GM23338 (cell line): ENCODE measurements at regions not wholly inside any gene's neighbourhood (a gene's known extent, or its start where the extent isn't known, plus 50 kb on each side); places are given as distances from the start of the nearest gene placed in this dataset.
A peak's percentile ranks its signal among the peaks of the same experiment; 100 is the strongest.

Source experiments
- ATAC-seq: fragments of 200-7000 bp; cut with Tn5 transposase; 3 replicates; pipeline ENCODE4 v1.9.1; 2020
- DNase-seq: peaks from one replicate; pipeline ENCODE4 v3.0.0-alpha.2; 2015; ENCODE audit warnings: low spot score
- H2AFZ ChIP-seq: fragments of 200-600 bp; sonication (generic); 2 replicates; pipeline ENCODE4 v1.8.0; 2016; ENCODE audit warnings: antibody characterized with exemption, mild to moderate bottlenecking, moderate library complexity
- H3F3A ChIP-seq: fragments of 200-600 bp; sonication (generic); replicated peaks from 2 replicates; pipeline ENCODE4 v1.8.0; 2017; ENCODE audit warnings: antibody characterized with exemption, mixed run types, low read depth
- H3K27ac ChIP-seq: fragments of 200-600 bp; sonication (generic); 2 replicates; pipeline ENCODE4 v1.6.1; 2016; ENCODE audit warnings: low read depth
- H3K27me3 ChIP-seq: fragments of 200-600 bp; sonication (generic); 2 replicates; pipeline ENCODE4 v1.8.0; 2016; ENCODE audit warnings: mild to moderate bottlenecking, mixed run types, moderate library complexity; ENCODE audit not compliant: insufficient read depth
- H3K36me3 ChIP-seq: fragments of 200-600 bp; sonication (generic); 2 replicates; pipeline ENCODE4 v1.8.0; 2016; ENCODE audit warnings: mild to moderate bottlenecking; ENCODE audit not compliant: insufficient read depth
- H3K4me1 ChIP-seq: fragments of 200-600 bp; sonication (generic); 2 replicates; pipeline ENCODE4 v1.8.0; 2016; ENCODE audit warnings: mild to moderate bottlenecking, moderate library complexity; ENCODE audit not compliant: insufficient read depth
- H3K4me2 ChIP-seq: fragments of 200-600 bp; sonication (generic); 2 replicates; pipeline ENCODE4 v1.7.1; 2017; ENCODE audit warnings: mixed run types
- H3K4me3 ChIP-seq: fragments of 200-600 bp; sonication (generic); 2 replicates; pipeline ENCODE4 v1.6.1; 2016; ENCODE audit warnings: mixed run types
- H3K79me2 ChIP-seq: fragments of 200-600 bp; sonication (generic); replicated peaks from 2 replicates; pipeline ENCODE4 v1.8.0; 2017; ENCODE audit warnings: mild to moderate bottlenecking; ENCODE audit not compliant: insufficient read depth
- H3K9me2 ChIP-seq: fragments of 200-600 bp; sonication (generic); 2 replicates; pipeline ENCODE4 v1.8.0; 2017; ENCODE audit not compliant: insufficient read depth
- H4K20me1 ChIP-seq: fragments of 200-600 bp; sonication (generic); replicated peaks from 2 replicates; pipeline ENCODE4 v1.8.0; 2017; ENCODE audit warnings: mild to moderate bottlenecking; ENCODE audit not compliant: insufficient read depth
- H3K27ac Mint-ChIP-seq: 2 replicates; pipeline ENCODE4 v1.8.0; 2020; ENCODE audit warnings: inconsistent platforms, mild to moderate bottlenecking, moderate library complexity, mixed read lengths
- H3K27me3 Mint-ChIP-seq: 3 replicates; pipeline ENCODE4 v1.8.0; 2022; ENCODE audit warnings: low read depth, mild to moderate bottlenecking, moderate library complexity, mixed read lengths, inconsistent platforms; ENCODE audit not compliant: insufficient read depth, poor library complexity
- H3K36me3 Mint-ChIP-seq: 3 replicates; pipeline ENCODE4 v1.8.0; 2021; ENCODE audit warnings: low read depth, mild to moderate bottlenecking, inconsistent platforms, moderate library complexity, mixed read lengths
- H3K4me1 Mint-ChIP-seq: 3 replicates; pipeline ENCODE4 v1.8.0; 2020; ENCODE audit warnings: mild to moderate bottlenecking, inconsistent platforms, mixed read lengths
- H3K4me3 Mint-ChIP-seq: 3 replicates; pipeline ENCODE4 v1.8.0; 2021; ENCODE audit warnings: moderate library complexity, mild to moderate bottlenecking, inconsistent platforms, mixed read lengths
- H3K9me3 Mint-ChIP-seq: 3 replicates; pipeline ENCODE4 v1.8.0; 2020; ENCODE audit warnings: moderate library complexity, mild to moderate bottlenecking, inconsistent platforms, mixed read lengths
- NANOG ChIP-seq: IDR thresholded peaks from 2 replicates; pipeline ENCODE4 v1.6.1; 2016; ENCODE audit warnings: antibody characterized with exemption, borderline replicate concordance
- POLR2AphosphoS5 ChIP-seq: IDR thresholded peaks from 2 replicates; pipeline ENCODE4 v1.6.1; 2016; ENCODE audit warnings: antibody characterized with exemption, low read depth
- STAT1 ChIP-seq: IDR thresholded peaks from one replicate; pipeline ENCODE4 v1.6.1; 2016; ENCODE audit warnings: antibody characterized with exemption; ENCODE audit not compliant: unreplicated experiment
- ZNF114 ChIP-seq: fragments of 250-450 bp; sonication (Bioruptor Pico); IDR thresholded peaks from 2 replicates; pipeline ENCODE4 v1.5.0; 2020; ENCODE audit warnings: mild to moderate bottlenecking, moderate library complexity
- ZNF331 ChIP-seq: fragments of 250-450 bp; sonication (Bioruptor Pico); IDR thresholded peaks from 2 replicates; pipeline ENCODE4 v1.5.0; 2020; ENCODE audit warnings: low read depth, mild to moderate bottlenecking, moderate library complexity
- TF ChIP-seq, protein P1 (sequence below), 2 experiments: fragments of 200-600 bp in 1 of 2; sonication (generic) in 1 of 2; conservative IDR thresholded peaks; 2 replicates each; pipeline versions ENCODE4 v1.5.1 to v1.6.1; 2016 to 2017; ENCODE audit warnings: antibody characterized with exemption in 2 of 2, low read depth in 2 of 2, mild to moderate bottlenecking in 2 of 2, moderate library complexity in 1 of 2
- TF ChIP-seq, protein P2 (sequence below): IDR thresholded peaks from 2 replicates; pipeline ENCODE4 v1.6.1; 2016; ENCODE audit warnings: antibody characterized with exemption
- TF ChIP-seq, protein P3 (sequence below): IDR thresholded peaks from one replicate; pipeline ENCODE4 v1.6.1; 2018; ENCODE audit warnings: antibody characterized with exemption; ENCODE audit not compliant: unreplicated experiment
- TF ChIP-seq, protein P4 (sequence below): fragments of 250-450 bp; sonication (Bioruptor Pico); IDR thresholded peaks from 2 replicates; pipeline ENCODE4 v1.5.0; 2020; ENCODE audit warnings: mild to moderate bottlenecking, moderate library complexity

DNA sequence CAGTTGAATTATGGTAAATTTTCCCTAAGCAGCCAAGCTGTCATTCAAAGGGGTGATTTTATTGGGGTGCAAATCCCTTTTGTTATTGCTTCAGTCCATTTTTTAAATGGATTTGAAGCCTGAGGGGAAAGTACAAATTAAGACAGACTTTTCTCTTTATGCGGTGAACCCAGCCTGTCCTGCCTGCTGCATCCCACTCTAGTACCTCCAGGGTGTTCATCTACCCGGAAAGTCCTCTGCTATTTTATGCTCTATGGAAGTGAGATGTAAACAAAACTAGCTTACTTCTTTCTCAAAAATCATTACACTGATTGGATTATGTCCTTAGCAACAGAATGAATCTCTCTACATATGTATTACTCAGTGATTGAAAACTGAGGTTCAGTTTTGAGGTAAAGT lies 1088.9 kb upstream of the CITED2 start (continued):
- TF ChIP-seq, protein P1, sequence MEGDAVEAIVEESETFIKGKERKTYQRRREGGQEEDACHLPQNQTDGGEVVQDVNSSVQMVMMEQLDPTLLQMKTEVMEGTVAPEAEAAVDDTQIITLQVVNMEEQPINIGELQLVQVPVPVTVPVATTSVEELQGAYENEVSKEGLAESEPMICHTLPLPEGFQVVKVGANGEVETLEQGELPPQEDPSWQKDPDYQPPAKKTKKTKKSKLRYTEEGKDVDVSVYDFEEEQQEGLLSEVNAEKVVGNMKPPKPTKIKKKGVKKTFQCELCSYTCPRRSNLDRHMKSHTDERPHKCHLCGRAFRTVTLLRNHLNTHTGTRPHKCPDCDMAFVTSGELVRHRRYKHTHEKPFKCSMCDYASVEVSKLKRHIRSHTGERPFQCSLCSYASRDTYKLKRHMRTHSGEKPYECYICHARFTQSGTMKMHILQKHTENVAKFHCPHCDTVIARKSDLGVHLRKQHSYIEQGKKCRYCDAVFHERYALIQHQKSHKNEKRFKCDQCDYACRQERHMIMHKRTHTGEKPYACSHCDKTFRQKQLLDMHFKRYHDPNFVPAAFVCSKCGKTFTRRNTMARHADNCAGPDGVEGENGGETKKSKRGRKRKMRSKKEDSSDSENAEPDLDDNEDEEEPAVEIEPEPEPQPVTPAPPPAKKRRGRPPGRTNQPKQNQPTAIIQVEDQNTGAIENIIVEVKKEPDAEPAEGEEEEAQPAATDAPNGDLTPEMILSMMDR (conservative IDR thresholded peaks at IDR 0.05; ENCODE audit: low read depth in 2 of 2) = no peak
- TF ChIP-seq NANOG (no peak), ZNF331 (CRISPR knock-in tag) (no peak), POLR2AphosphoS5 (no peak), ZNF114 (CRISPR knock-in tag) (no peak)

DNA sequence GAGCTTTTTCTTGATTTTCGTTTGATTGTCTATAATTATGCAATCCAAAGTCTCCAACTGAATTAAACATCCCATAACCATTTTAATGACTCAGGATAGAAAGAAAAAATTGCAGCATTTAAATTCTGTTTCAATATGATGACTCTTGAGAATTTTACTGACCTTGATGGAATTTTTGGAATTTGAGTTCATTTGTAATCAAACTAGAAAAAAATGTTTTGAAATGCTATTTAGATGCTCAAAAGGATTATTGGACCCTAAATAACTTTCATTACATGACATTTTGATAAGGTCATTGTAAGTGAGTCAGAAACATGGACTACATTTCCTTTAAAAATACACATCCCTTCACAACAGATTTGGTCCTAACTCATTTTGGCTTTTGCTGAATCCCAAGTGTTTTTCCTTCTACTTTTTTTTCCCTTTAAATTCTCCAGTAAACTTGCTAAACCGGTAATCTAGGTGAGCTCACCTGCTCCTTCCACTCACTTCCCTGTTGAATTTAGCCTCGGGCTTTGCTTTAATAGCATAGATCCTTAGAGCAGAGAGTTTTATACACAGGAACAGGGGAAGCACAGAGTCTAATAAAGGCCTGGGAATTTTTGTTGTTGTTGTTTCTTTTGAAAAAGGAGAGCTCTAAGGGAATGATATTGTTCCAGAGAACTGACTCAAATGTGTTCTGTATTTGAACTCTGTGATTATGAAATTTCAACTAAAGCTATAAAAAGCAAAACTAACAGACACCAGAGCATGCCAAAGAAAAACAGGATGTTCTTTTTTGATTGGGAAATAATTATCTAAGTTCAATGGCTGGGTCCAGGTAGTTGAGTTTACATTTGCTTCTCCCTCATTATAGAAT lies 1088.2 kb upstream of the CITED2 start:
- Mint-ChIP-seq H3K27ac (peak overlapping the region; percentile 64; the same call in 1 of the 2 replicates), H3K27me3 (peaks cover 2% of the 10 kb centered on the region), H3K36me3 (peaks cover 13% of the 10 kb centered on the region; the same call in 2 of the 3 replicates), H3K4me3 (no peak overlapping the region), H3K9me3 (peaks cover 12% of the 10 kb centered on the region), H3K4me1 (peaks cover 16% of the 10 kb centered on the region)
- H3K27ac ChIP-seq = no peak overlapping the region
- no peaks in the 10 kb centered on the region for H4K20me1 ChIP-seq
- 0 out of 2 replicates have a peak, but pooled peaks cover 8% of the 10 kb centered on the region for H3K9me2 ChIP-seq
- ATAC-seq (peak; percentile 30; the same call in 1 of the 3 replicates), DNase-seq (peak; percentile 62)
- H3F3A ChIP-seq = no peaks in the 10 kb centered on the region
- H3K27me3 ChIP-seq = no peaks in the 10 kb centered on the region
- no peak overlapping the region for H3K4me2 ChIP-seq
- H3K4me3 ChIP-seq = no peak overlapping the region
- H3K4me1 ChIP-seq = peaks cover 5% of the 10 kb centered on the region; the same call in 1 of the 2 replicates
- peaks cover 4% of the 10 kb centered on the region; the same call in 1 of the 2 replicates for H3K36me3 ChIP-seq
- no peak overlapping the region; the same call in 1 of the 2 replicates for H2AFZ ChIP-seq
- no peaks in the 10 kb centered on the region for H3K79me2 ChIP-seq
- TF ChIP-seq, protein P2, sequence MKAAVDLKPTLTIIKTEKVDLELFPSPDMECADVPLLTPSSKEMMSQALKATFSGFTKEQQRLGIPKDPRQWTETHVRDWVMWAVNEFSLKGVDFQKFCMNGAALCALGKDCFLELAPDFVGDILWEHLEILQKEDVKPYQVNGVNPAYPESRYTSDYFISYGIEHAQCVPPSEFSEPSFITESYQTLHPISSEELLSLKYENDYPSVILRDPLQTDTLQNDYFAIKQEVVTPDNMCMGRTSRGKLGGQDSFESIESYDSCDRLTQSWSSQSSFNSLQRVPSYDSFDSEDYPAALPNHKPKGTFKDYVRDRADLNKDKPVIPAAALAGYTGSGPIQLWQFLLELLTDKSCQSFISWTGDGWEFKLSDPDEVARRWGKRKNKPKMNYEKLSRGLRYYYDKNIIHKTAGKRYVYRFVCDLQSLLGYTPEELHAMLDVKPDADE = no peak
- TF ChIP-seq, protein P3, sequence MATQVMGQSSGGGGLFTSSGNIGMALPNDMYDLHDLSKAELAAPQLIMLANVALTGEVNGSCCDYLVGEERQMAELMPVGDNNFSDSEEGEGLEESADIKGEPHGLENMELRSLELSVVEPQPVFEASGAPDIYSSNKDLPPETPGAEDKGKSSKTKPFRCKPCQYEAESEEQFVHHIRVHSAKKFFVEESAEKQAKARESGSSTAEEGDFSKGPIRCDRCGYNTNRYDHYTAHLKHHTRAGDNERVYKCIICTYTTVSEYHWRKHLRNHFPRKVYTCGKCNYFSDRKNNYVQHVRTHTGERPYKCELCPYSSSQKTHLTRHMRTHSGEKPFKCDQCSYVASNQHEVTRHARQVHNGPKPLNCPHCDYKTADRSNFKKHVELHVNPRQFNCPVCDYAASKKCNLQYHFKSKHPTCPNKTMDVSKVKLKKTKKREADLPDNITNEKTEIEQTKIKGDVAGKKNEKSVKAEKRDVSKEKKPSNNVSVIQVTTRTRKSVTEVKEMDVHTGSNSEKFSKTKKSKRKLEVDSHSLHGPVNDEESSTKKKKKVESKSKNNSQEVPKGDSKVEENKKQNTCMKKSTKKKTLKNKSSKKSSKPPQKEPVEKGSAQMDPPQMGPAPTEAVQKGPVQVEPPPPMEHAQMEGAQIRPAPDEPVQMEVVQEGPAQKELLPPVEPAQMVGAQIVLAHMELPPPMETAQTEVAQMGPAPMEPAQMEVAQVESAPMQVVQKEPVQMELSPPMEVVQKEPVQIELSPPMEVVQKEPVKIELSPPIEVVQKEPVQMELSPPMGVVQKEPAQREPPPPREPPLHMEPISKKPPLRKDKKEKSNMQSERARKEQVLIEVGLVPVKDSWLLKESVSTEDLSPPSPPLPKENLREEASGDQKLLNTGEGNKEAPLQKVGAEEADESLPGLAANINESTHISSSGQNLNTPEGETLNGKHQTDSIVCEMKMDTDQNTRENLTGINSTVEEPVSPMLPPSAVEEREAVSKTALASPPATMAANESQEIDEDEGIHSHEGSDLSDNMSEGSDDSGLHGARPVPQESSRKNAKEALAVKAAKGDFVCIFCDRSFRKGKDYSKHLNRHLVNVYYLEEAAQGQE = no peak
- TF ChIP-seq, protein P4, sequence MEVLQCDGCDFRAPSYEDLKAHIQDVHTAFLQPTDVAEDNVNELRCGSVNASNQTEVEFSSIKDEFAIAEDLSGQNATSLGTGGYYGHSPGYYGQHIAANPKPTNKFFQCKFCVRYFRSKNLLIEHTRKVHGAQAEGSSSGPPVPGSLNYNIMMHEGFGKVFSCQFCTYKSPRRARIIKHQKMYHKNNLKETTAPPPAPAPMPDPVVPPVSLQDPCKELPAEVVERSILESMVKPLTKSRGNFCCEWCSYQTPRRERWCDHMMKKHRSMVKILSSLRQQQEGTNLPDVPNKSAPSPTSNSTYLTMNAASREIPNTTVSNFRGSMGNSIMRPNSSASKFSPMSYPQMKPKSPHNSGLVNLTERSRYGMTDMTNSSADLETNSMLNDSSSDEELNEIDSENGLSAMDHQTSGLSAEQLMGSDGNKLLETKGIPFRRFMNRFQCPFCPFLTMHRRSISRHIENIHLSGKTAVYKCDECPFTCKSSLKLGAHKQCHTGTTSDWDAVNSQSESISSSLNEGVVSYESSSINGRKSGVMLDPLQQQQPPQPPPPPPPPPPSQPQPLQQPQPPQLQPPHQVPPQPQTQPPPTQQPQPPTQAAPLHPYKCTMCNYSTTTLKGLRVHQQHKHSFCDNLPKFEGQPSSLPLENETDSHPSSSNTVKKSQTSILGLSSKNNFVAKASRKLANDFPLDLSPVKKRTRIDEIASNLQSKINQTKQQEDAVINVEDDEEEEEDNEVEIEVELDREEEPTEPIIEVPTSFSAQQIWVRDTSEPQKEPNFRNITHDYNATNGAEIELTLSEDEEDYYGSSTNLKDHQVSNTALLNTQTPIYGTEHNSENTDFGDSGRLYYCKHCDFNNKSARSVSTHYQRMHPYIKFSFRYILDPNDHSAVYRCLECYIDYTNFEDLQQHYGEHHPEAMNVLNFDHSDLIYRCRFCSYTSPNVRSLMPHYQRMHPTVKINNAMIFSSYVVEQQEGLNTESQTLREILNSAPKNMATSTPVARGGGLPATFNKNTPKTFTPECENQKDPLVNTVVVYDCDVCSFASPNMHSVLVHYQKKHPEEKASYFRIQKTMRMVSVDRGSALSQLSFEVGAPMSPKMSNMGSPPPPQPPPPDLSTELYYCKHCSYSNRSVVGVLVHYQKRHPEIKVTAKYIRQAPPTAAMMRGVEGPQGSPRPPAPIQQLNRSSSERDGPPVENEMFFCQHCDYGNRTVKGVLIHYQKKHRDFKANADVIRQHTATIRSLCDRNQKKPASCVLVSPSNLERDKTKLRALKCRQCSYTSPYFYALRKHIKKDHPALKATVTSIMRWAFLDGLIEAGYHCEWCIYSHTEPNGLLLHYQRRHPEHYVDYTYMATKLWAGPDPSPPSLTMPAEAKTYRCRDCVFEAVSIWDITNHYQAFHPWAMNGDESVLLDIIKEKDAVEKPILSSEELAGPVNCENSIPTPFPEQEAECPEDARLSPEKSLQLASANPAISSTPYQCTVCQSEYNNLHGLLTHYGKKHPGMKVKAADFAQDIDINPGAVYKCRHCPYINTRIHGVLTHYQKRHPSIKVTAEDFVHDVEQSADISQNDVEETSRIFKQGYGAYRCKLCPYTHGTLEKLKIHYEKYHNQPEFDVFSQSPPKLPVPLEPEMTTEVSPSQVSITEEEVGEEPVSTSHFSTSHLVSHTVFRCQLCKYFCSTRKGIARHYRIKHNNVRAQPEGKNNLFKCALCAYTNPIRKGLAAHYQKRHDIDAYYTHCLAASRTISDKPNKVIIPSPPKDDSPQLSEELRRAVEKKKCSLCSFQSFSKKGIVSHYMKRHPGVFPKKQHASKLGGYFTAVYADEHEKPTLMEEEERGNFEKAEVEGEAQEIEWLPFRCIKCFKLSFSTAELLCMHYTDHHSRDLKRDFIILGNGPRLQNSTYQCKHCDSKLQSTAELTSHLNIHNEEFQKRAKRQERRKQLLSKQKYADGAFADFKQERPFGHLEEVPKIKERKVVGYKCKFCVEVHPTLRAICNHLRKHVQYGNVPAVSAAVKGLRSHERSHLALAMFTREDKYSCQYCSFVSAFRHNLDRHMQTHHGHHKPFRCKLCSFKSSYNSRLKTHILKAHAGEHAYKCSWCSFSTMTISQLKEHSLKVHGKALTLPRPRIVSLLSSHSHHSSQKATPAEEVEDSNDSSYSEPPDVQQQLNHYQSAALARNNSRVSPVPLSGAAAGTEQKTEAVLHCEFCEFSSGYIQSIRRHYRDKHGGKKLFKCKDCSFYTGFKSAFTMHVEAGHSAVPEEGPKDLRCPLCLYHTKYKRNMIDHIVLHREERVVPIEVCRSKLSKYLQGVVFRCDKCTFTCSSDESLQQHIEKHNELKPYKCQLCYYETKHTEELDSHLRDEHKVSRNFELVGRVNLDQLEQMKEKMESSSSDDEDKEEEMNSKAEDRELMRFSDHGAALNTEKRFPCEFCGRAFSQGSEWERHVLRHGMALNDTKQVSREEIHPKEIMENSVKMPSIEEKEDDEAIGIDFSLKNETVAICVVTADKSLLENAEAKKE (CRISPR knock-in tag) = no peak
- TF ChIP-seq STAT1 = no peak
